H1 (cell line): ENCODE measurements at regions not wholly inside any gene's neighbourhood (a gene's known extent, or its start where the extent isn't known, plus 50 kb on each side); places are given as distances from the start of the nearest gene placed in this dataset.

Experiments used
- CTCF ChIA-PET: fragments of 300-600 bp; sonication (Branson Sonifier 250); formaldehyde crosslinking; loops from one replicate; lab custom pipeline; 2021; ENCODE audit not compliant: partially characterized antibody; lab: Charles Lee
- POLR2A ChIA-PET: fragments of 300-600 bp; sonication (Branson Sonifier 250); formaldehyde crosslinking; loops from one replicate; lab custom pipeline; 2021; ENCODE audit warnings: inconsistent platforms; ENCODE audit not compliant: partially characterized antibody; lab: Charles Lee
- DNase-seq, 2 experiments: peaks; one replicate each; pipeline versions ENCODE4 v3.0.0 to v3.0.0-alpha.2; 2010 to 2022; ENCODE audit warnings: low spot score in 2 of 2, low read depth in 1 of 2, mixed read lengths in 1 of 2
- FAIRE-seq: peaks from 2 replicates; lab custom pipeline; 2011; peaks lifted over from hg19 to GRCh38; lab: Jason Lieb, UNC
- H2AFZ ChIP-seq: 2 replicates; pipeline ENCODE4 v1.8.1; 2012; ENCODE audit warnings: low read length, inconsistent platforms
- H2AK5ac ChIP-seq: 2 replicates; pipeline ENCODE4 v1.6.1; 2013; ENCODE audit warnings: low read depth, low read length
- H2BK120ac ChIP-seq: replicated peaks from 2 replicates; pipeline ENCODE3; 2013; ENCODE audit warnings: low read depth, low read length, inconsistent platforms
- H2BK12ac ChIP-seq: 2 replicates; pipeline ENCODE4 v1.6.1; 2013; ENCODE audit warnings: low read depth, low read length
- H2BK15ac ChIP-seq: 2 replicates; pipeline ENCODE4 v1.6.1; 2013; ENCODE audit warnings: low read length
- H2BK20ac ChIP-seq: 2 replicates; pipeline ENCODE4 v1.6.1; 2013; ENCODE audit warnings: low read length
- H2BK5ac ChIP-seq: 2 replicates; pipeline ENCODE4 v1.6.1; 2013; ENCODE audit warnings: low read depth, low read length
- H3K14ac ChIP-seq: 2 replicates; pipeline ENCODE4 v1.6.1; 2013; ENCODE audit warnings: inconsistent platforms; ENCODE audit not compliant: insufficient read length
- H3K18ac ChIP-seq: 2 replicates; pipeline ENCODE4 v1.6.1; 2013; ENCODE audit warnings: low read length; ENCODE audit errors: extremely low read depth
- H3K23ac ChIP-seq: 2 replicates; pipeline ENCODE4 v1.6.1; 2013; ENCODE audit warnings: inconsistent platforms; ENCODE audit not compliant: insufficient read length
- H3K23me2 ChIP-seq: 2 replicates; pipeline ENCODE4 v1.6.1; 2013; ENCODE audit warnings: low read depth, low read length
- H3K27ac ChIP-seq: 2 replicates; pipeline ENCODE4 v1.6.1; 2011; ENCODE audit warnings: low read depth, low read length, inconsistent platforms
- H3K27me3 ChIP-seq, 4 experiments: replicated peaks in 1 of 4; 1 replicate in 1 of 4; 2 replicates in 3 of 4; pipeline versions ENCODE4 v1.6.1 to v1.8.1; 2011 to 2013; ENCODE audit warnings: low read length in 3 of 4, mild to moderate bottlenecking in 3 of 4, inconsistent platforms in 2 of 4, mixed read lengths in 2 of 4, moderate library complexity in 1 of 4; ENCODE audit not compliant: control insufficient read depth in 3 of 4, insufficient read depth in 3 of 4; ENCODE audit errors: extremely low read depth in 1 of 4
- H3K36me3 ChIP-seq, 4 experiments: 2 replicates each; pipeline versions ENCODE4 v1.6.1 to v1.8.1; 2011 to 2013; ENCODE audit warnings: mild to moderate bottlenecking in 4 of 4, low read length in 3 of 4, moderate library complexity in 2 of 4, control low read depth in 1 of 4, inconsistent platforms in 1 of 4; ENCODE audit not compliant: insufficient read depth in 4 of 4, control insufficient read depth in 2 of 4
- H3K4ac ChIP-seq: replicated peaks from 2 replicates; pipeline ENCODE3; 2013; ENCODE audit warnings: low read length, low read depth, mixed read lengths, inconsistent platforms; ENCODE audit not compliant: insufficient read length
- H3K4me1 ChIP-seq, 4 experiments: replicated peaks in 1 of 4; 1 replicate in 1 of 4; 2 replicates in 3 of 4; pipeline versions ENCODE4 v1.6.1 to v1.8.1; 2011 to 2013; ENCODE audit warnings: low read length in 3 of 4, inconsistent platforms in 2 of 4, mixed read lengths in 1 of 4; ENCODE audit not compliant: insufficient read depth in 4 of 4, control insufficient read depth in 3 of 4
- H3K4me2 ChIP-seq, 2 experiments: 2 replicates each; pipeline versions ENCODE4 v1.6.1 to v1.8.1; 2011 to 2013; ENCODE audit warnings: low read depth in 2 of 2, low read length in 2 of 2, control low read depth in 1 of 2, inconsistent platforms in 1 of 2, mild to moderate bottlenecking in 1 of 2; ENCODE audit not compliant: insufficient read depth in 1 of 2
- H3K4me3 ChIP-seq, 4 experiments: fragments of 200-600, 300-600 bp in 1 of 4; sonication (generic), shearing (Covaris generic), sonication (Bioruptor Twin) in 1 of 4; 2 replicates each; pipeline versions ENCODE4 v1.5.1 to v1.8.1; 2011 to 2016; ENCODE audit warnings: low read length in 4 of 4, low read depth in 3 of 4, control low read depth in 2 of 4, inconsistent platforms in 2 of 4, mild to moderate bottlenecking in 2 of 4, mixed read lengths in 1 of 4, moderate library complexity in 1 of 4; ENCODE audit not compliant: insufficient read depth in 2 of 4; ENCODE audit errors: extremely low read depth in 1 of 4
- H3K56ac ChIP-seq: replicated peaks from 2 replicates; pipeline ENCODE3; 2013; ENCODE audit warnings: low read depth, mild to moderate bottlenecking, mixed read lengths, low read length, inconsistent platforms; ENCODE audit not compliant: insufficient read length
- H3K79me1 ChIP-seq: 2 replicates; pipeline ENCODE4 v1.6.1; 2013; ENCODE audit warnings: low read depth, low read length, control low read depth
- H3K79me2 ChIP-seq, 2 experiments: 2 replicates each; pipeline versions ENCODE4 v1.6.1 to v1.8.1; 2012 to 2013; ENCODE audit warnings: low read length in 2 of 2, mild to moderate bottlenecking in 2 of 2, inconsistent platforms in 1 of 2; ENCODE audit not compliant: insufficient read depth in 2 of 2, control insufficient read depth in 1 of 2
- H3K9ac ChIP-seq, 4 experiments: replicated peaks in 1 of 4; 1 replicate in 1 of 4; 2 replicates in 3 of 4; pipeline versions ENCODE4 v1.6.1 to v1.8.1; 2011 to 2013; ENCODE audit warnings: low read depth in 3 of 4, low read length in 3 of 4, control low read depth in 2 of 4, mild to moderate bottlenecking in 2 of 4, moderate library complexity in 2 of 4, inconsistent platforms in 1 of 4; ENCODE audit errors: extremely low read depth in 1 of 4
- H3K9me3 ChIP-seq, 2 experiments: 2 replicates each; pipeline versions ENCODE4 v1.6.1 to v1.8.1; 2012 to 2013; ENCODE audit warnings: mild to moderate bottlenecking in 2 of 2, moderate library complexity in 2 of 2, control low read depth in 1 of 2, inconsistent platforms in 1 of 2, low read depth in 1 of 2, low read length in 1 of 2, mixed read lengths in 1 of 2; ENCODE audit not compliant: insufficient read depth in 2 of 2
- H4K20me1 ChIP-seq, 2 experiments: replicated peaks in 1 of 2; 2 replicates each; pipeline versions ENCODE3 to v1.8.1; 2011 to 2013; ENCODE audit warnings: inconsistent platforms in 2 of 2, low read length in 2 of 2, mild to moderate bottlenecking in 1 of 2; ENCODE audit not compliant: insufficient read depth in 2 of 2, control insufficient read depth in 1 of 2
- H4K5ac ChIP-seq: 2 replicates; pipeline ENCODE4 v1.6.1; 2013; ENCODE audit warnings: low read length, low read depth, mixed read lengths, inconsistent platforms; ENCODE audit not compliant: insufficient read length
- H4K8ac ChIP-seq: 2 replicates; pipeline ENCODE4 v1.8.0; 2013; ENCODE audit warnings: mild to moderate bottlenecking, moderate library complexity, low read length, inconsistent platforms; ENCODE audit not compliant: insufficient read depth; ENCODE audit errors: extremely low read depth
- H4K91ac ChIP-seq: replicated peaks from 2 replicates; pipeline ENCODE3; 2013; ENCODE audit warnings: low read length, mixed read lengths, inconsistent platforms; ENCODE audit not compliant: insufficient read length
- BRCA1 ChIP-seq: IDR thresholded peaks from 2 replicates; pipeline ENCODE4 v1.6.1; 2012; ENCODE audit warnings: low read depth, low read length, improper control_type of control experiment
- CBX5 ChIP-seq: fragments of 300-800, 300-1000 bp; sonication (generic); IDR thresholded peaks from 2 replicates; pipeline ENCODE4 v1.7.1; 2016; ENCODE audit warnings: antibody characterized with exemption, low read length, low read depth
- CHD2 ChIP-seq: IDR thresholded peaks from 2 replicates; pipeline ENCODE4 v1.6.1; 2012; ENCODE audit warnings: low read length, improper control_type of control experiment
- CTBP2 ChIP-seq: IDR thresholded peaks from 2 replicates; pipeline ENCODE4 v1.7.0; 2011; ENCODE audit warnings: borderline replicate concordance, mild to moderate bottlenecking, moderate library complexity, mixed read lengths, low read length; ENCODE audit not compliant: insufficient read depth, insufficient read length
- EZH2 ChIP-seq: fragments of 200-600 bp; sonication (generic); IDR thresholded peaks from 2 replicates; pipeline ENCODE4 v1.7.1; 2012; ENCODE audit warnings: low read depth, mild to moderate bottlenecking, moderate library complexity, low read length, inconsistent platforms; ENCODE audit not compliant: severe bottlenecking
- FOSL1 ChIP-seq: IDR thresholded peaks from 2 replicates; pipeline ENCODE4 v1.6.1; 2011; ENCODE audit warnings: mild to moderate bottlenecking, low read depth, low read length, moderate library complexity; ENCODE audit not compliant: insufficient read depth
- GTF2F1 ChIP-seq: IDR thresholded peaks from 2 replicates; pipeline ENCODE4 v1.6.1; 2012; ENCODE audit warnings: low read depth, low read length, improper control_type of control experiment, borderline replicate concordance
- HDAC6 ChIP-seq: IDR thresholded peaks from one replicate; pipeline ENCODE4 v1.7.1; 2012; ENCODE audit warnings: low read depth, mild to moderate bottlenecking, inconsistent platforms, low read length, moderate library complexity
- JUND ChIP-seq: IDR thresholded peaks from 2 replicates; pipeline ENCODE4 v1.6.1; 2011; ENCODE audit warnings: mild to moderate bottlenecking, improper control_type of control experiment, low read length
- MAFK ChIP-seq: IDR thresholded peaks from 2 replicates; pipeline ENCODE4 v1.6.1; 2012; ENCODE audit warnings: low read depth, mild to moderate bottlenecking, improper control_type of control experiment, low read length
- POLR2AphosphoS5 ChIP-seq: IDR thresholded peaks from 2 replicates; pipeline ENCODE4 v1.6.1; 2011; ENCODE audit warnings: low read depth, low read length
- SAP30 ChIP-seq: fragments of 300-600 bp; sonication (generic); IDR thresholded peaks from 2 replicates; pipeline ENCODE4 v1.7.1; 2012; ENCODE audit warnings: low read length, moderate library complexity, mild to moderate bottlenecking, inconsistent platforms; ENCODE audit not compliant: insufficient read depth, insufficient replicate concordance
- SP2 ChIP-seq: IDR thresholded peaks from 2 replicates; pipeline ENCODE4 v1.6.1; 2012; ENCODE audit warnings: mild to moderate bottlenecking, low read length, inconsistent platforms
- SUZ12 ChIP-seq: fragments of 200-600 bp; sonication (generic); IDR thresholded peaks from 2 replicates; pipeline ENCODE4 v1.6.1; 2012; ENCODE audit warnings: mild to moderate bottlenecking, inconsistent platforms, low read length, moderate library complexity, mixed read lengths
- TEAD4 ChIP-seq: IDR thresholded peaks from 2 replicates; pipeline ENCODE4 v1.6.1; 2012; ENCODE audit warnings: low read depth, low read length, inconsistent platforms, mixed read lengths
- ZNF274 ChIP-seq: IDR thresholded peaks from 2 replicates; pipeline ENCODE4 v1.7.0; 2012; ENCODE audit warnings: low read length, borderline replicate concordance; ENCODE audit errors: extremely low read depth

GRCh38 chr2:220334210-220334609 lies 706.8 kb downstream of the SLC4A3 start:
- no peak overlapping the region for H2BK120ac ChIP-seq
- H3K4ac ChIP-seq, result no peak overlapping the region
- H3K79me1 ChIP-seq, result no peaks in the 10 kb centered on the region
- H3K56ac ChIP-seq, result no peak overlapping the region
- H3K9me3 ChIP-seq, result no peaks in the 10 kb centered on the region
- H3K23me2 ChIP-seq, result no peaks in the 10 kb centered on the region; the same call in 1 of the 2 replicates
- H4K8ac ChIP-seq, result no peak overlapping the region
- no peak overlapping the region for H2AK5ac ChIP-seq
- H2BK12ac ChIP-seq, result no peak overlapping the region
- no peak overlapping the region for H3K18ac ChIP-seq
- H3K4me3 ChIP-seq, result no peak overlapping the region
- H4K91ac ChIP-seq, result no peak overlapping the region
- no peak for DNase-seq
- ChIA-PET POLR2A (no interaction called here), CTCF (interaction anchor here (1.3 to 1.6 kb wide), 2 partner anchors 80 to 207 kb away, joined by 3 to 6 read pairs; no protein-coding TSS in a partner anchor)
- H3K27me3 ChIP-seq, result no peaks in the 10 kb centered on the region
- H3K27ac ChIP-seq, result no peak overlapping the region
- H3K4me1 ChIP-seq, result no peaks in the 10 kb centered on the region
- H3K79me2 ChIP-seq, result no peaks in the 10 kb centered on the region
- no peak overlapping the region for H3K9ac ChIP-seq
- no peak overlapping the region for H2BK5ac ChIP-seq
- no peak overlapping the region for H3K23ac ChIP-seq
- H2BK20ac ChIP-seq, result no peak overlapping the region
- H3K4me2 ChIP-seq, result no peak overlapping the region
- peak overlapping the region; percentile 22; the same call in 1 of the 2 replicates for H2AFZ ChIP-seq
- H3K14ac ChIP-seq, result no peak overlapping the region
- no peaks in the 10 kb centered on the region for H4K20me1 ChIP-seq
- FAIRE-seq, result no peak
- no peaks in the 10 kb centered on the region for H3K36me3 ChIP-seq
- H2BK15ac ChIP-seq, result no peak overlapping the region
- no peak overlapping the region for H4K5ac ChIP-seq
- TF ChIP-seq SUZ12 (no peak), CTBP2 (no peak), BRCA1 (no peak), JUND (no peak), SAP30 (no peak), FOSL1 (no peak), ZNF274 (no peak), POLR2AphosphoS5 (no peak), MAFK (no peak), TEAD4 (no peak), CBX5 (no peak), SP2 (no peak), EZH2 (no peak), CHD2 (no peak), GTF2F1 (no peak), HDAC6 (no peak)
